ENCODE measurements at regions not wholly inside any gene's neighbourhood (a gene's known extent, or its start where the extent isn't known, plus 50 kb on each side); places are given as distances from the start of the nearest gene placed in this dataset.
A peak's percentile ranks its signal among the peaks of the same experiment; 100 is the strongest.

GRCh38 chr9:95803197-95803596, 72.3 kb upstream of the ERCC6L2 start:
- TF ChIP-seq MEF2D (CRISPR knock-in tag; IDR thresholded peaks at IDR 0.05) (no peak), DMTF1 (CRISPR knock-in tag; IDR thresholded peaks at IDR 0.05) (no peak), MAFF (IDR thresholded peaks at IDR 0.05; ENCODE audit: low read depth, low read length) (peak; percentile 69), ZNF256 (CRISPR knock-in tag; conservative IDR thresholded peaks at IDR 0.05) (no peak), MAFK (conservative IDR thresholded peaks at IDR 0.05 in 1 of 2, IDR thresholded peaks at IDR 0.05 in 1 of 2; ENCODE audit: low read length in 2 of 2) (peak; percentile 59 to 84; a peak in 3 of 4 replicates), ZEB1 (IDR thresholded peaks at IDR 0.05; ENCODE audit: insufficient replicate concordance, low read depth) (no peak), SNAI1 (CRISPR knock-in tag; IDR thresholded peaks at IDR 0.05; ENCODE audit: borderline replicate concordance) (no peak), ZNF597 (CRISPR knock-in tag; IDR thresholded peaks at IDR 0.05) (no peak), ZNF484 (CRISPR knock-in tag; IDR thresholded peaks at IDR 0.05; ENCODE audit: borderline replicate concordance, low read depth) (no peak)
- DNase-seq (ENCODE audit: low spot score), result no peak
- Histone ChIP-seq H3K9me3 (ENCODE audit: low read length) (no peaks in the 10 kb centered on the region), H4K20me1 (ENCODE audit: insufficient read depth, low read length) (no peaks in the 10 kb centered on the region), H3K9ac (ENCODE audit: insufficient read depth, low read depth, low read length) (no peak overlapping the region), H3K36me3 (replicated peaks in 1 of 2; ENCODE audit: control insufficient read depth in 1 of 2, insufficient read depth in 2 of 2, low read length in 2 of 2) (no peaks in the 10 kb centered on the region), H3K4me1 (ENCODE audit: insufficient read depth, low read length) (peaks cover 18% of the 10 kb centered on the region), H3K4me2 (ENCODE audit: low read depth, low read length) (no peak overlapping the region), H3K79me2 (ENCODE audit: insufficient read depth, low read length) (no peaks in the 10 kb centered on the region), H3K4me3 (replicated peaks in 1 of 3; ENCODE audit: insufficient read depth in 1 of 3, low read depth in 2 of 3, low read length in 3 of 3) (no peak overlapping the region), H3K27ac (ENCODE audit: extremely low read length, insufficient read depth, low read length) (no peak overlapping the region), H3K27me3 (ENCODE audit: control insufficient read depth in 1 of 2, insufficient read depth in 2 of 2, low read length in 2 of 2) (no peaks in the 10 kb centered on the region), H2AFZ (ENCODE audit: low read length) (no peak overlapping the region)
- ATAC-seq, result no peak
- 44% methylated on average over 4 of the region's 4 CpGs for WGBS (ENCODE audit: low lambda C conversion rate)
- in situ Hi-C loops (cut with HindIII; ENCODE audit: extremely low pct_ligation_motif_present, low pct_unique_long_range_greater_than_20kb) (no loop called here), intact Hi-C loops (cut with micrococcal nuclease; ENCODE audit: unreplicated experiment) (no loop called here)
- ChIA-PET POLR2A (no interaction called here), CTCF (ENCODE audit: low intra/inter-chr PET ratio, low total read pairs) (no interaction called here)
- FAIRE-seq, result no peak
- no TSS peak for BruUV-seq (replicated peaks)

Data from HepG2 (cell line).